Mucosa of rectum (tissue), 2 donors: ENCODE measurements at regions not wholly inside any gene's neighbourhood (a gene's known extent, or its start where the extent isn't known, plus 50 kb on each side); places are given as distances from the start of the nearest gene placed in this dataset.

Source experiments
- H3K27ac ChIP-seq, 2 donors: one replicate each; pipeline ENCODE4 v1.7.0; 2013; ENCODE audit warnings: inconsistent platforms in 2 of 2, low read depth in 2 of 2, low read length in 2 of 2
- H3K27me3 ChIP-seq, 2 donors: one replicate each; pipeline ENCODE4 v1.7.0; 2013; ENCODE audit warnings: low read length in 2 of 2; ENCODE audit not compliant: control insufficient read depth in 2 of 2, insufficient read depth in 2 of 2
- H3K36me3 ChIP-seq, 2 donors: one replicate each; pipeline ENCODE4 v1.7.0; 2013; ENCODE audit warnings: low read length in 2 of 2; ENCODE audit not compliant: control insufficient read depth in 2 of 2, insufficient read depth in 2 of 2
- H3K4me1 ChIP-seq, 2 donors: one replicate each; pipeline ENCODE4 v1.7.0; 2013; ENCODE audit warnings: low read length in 2 of 2, mild to moderate bottlenecking in 1 of 2; ENCODE audit not compliant: control insufficient read depth in 2 of 2, insufficient read depth in 2 of 2
- H3K4me3 ChIP-seq, 2 donors: one replicate each; pipeline ENCODE4 v1.7.0; 2013; ENCODE audit warnings: low read length in 2 of 2
- H3K9ac ChIP-seq, 2 donors: one replicate each; pipeline ENCODE4 v1.7.0; 2013; ENCODE audit warnings: low read length in 2 of 2, low read depth in 1 of 2, mild to moderate bottlenecking in 1 of 2
- H3K9me3 ChIP-seq, 2 donors: one replicate each; pipeline ENCODE4 v1.7.0; 2013; ENCODE audit warnings: low read length in 2 of 2; ENCODE audit not compliant: control insufficient read depth in 2 of 2
- donor health status: healthy.
- donor health status: Normal muscosa, but diverticular disease.

- H3K4me3 ChIP-seq, result no peak overlapping the region
- H3K27me3 ChIP-seq, result no peaks in the 10 kb centered on the region
- H3K36me3 ChIP-seq, result no peaks in the 10 kb centered on the region
- no peaks in the 10 kb centered on the region for H3K4me1 ChIP-seq
- no peak overlapping the region for H3K9ac ChIP-seq
- H3K27ac ChIP-seq, result no peak overlapping the region
- H3K9me3 ChIP-seq, result no peaks in the 10 kb centered on the region
Measured at GRCh38 chr7:95718577-95719410, 53.6 kb upstream of the DYNC1I1 start.

- H3K9ac ChIP-seq, result no peak overlapping the region
- H3K27ac ChIP-seq, result no peak overlapping the region
- no peaks in the 10 kb centered on the region for H3K27me3 ChIP-seq
- no peaks in the 10 kb centered on the region for H3K36me3 ChIP-seq
- H3K4me1 ChIP-seq, result no peaks in the 10 kb centered on the region
- no peaks in the 10 kb centered on the region for H3K9me3 ChIP-seq
- no peak overlapping the region for H3K4me3 ChIP-seq
Measured at GRCh38 chr7:95716357-95717122, 55.8 kb upstream of the DYNC1I1 start.

- H3K9me3 ChIP-seq, result no peaks in the 10 kb centered on the region
- no peak overlapping the region for H3K4me3 ChIP-seq
- no peaks in the 10 kb centered on the region for H3K27me3 ChIP-seq
- H3K4me1 ChIP-seq, result no peaks in the 10 kb centered on the region
- no peak overlapping the region for H3K9ac ChIP-seq
- no peak overlapping the region for H3K27ac ChIP-seq
- H3K36me3 ChIP-seq, result no peaks in the 10 kb centered on the region
Measured at GRCh38 chr7:95715274-95715673, 57.1 kb upstream of the DYNC1I1 start.

- Histone ChIP-seq H3K9ac (no peak overlapping the region), H3K4me3 (no peak overlapping the region), H3K9me3 (no peaks in the 10 kb centered on the region), H3K27me3 (no peaks in the 10 kb centered on the region), H3K36me3 (no peaks in the 10 kb centered on the region), H3K4me1 (no peaks in the 10 kb centered on the region), H3K27ac (no peak overlapping the region)
Measured at GRCh38 chr7:95710711-95711110, 61.6 kb upstream of the DYNC1I1 start.

- Histone ChIP-seq H3K4me3 (no peak overlapping the region), H3K36me3 (no peaks in the 10 kb centered on the region), H3K9ac (no peak overlapping the region), H3K9me3 (no peaks in the 10 kb centered on the region), H3K27ac (no peak overlapping the region), H3K4me1 (no peaks in the 10 kb centered on the region), H3K27me3 (peaks cover 0 to 3% of the 10 kb centered on the region in 2 donors)
Measured at GRCh38 chr7:95700917-95701316, 71.4 kb upstream of the DYNC1I1 start.

- Histone ChIP-seq H3K4me1 (no peaks in the 10 kb centered on the region), H3K36me3 (no peaks in the 10 kb centered on the region), H3K9ac (no peak overlapping the region), H3K4me3 (no peak overlapping the region), H3K27ac (no peak overlapping the region), H3K27me3 (peaks cover 0 to 8% of the 10 kb centered on the region in 2 donors), H3K9me3 (no peaks in the 10 kb centered on the region)
Measured at GRCh38 chr7:95694334-95694733, 78.0 kb upstream of the DYNC1I1 start.

- no peak overlapping the region for H3K27ac ChIP-seq
- H3K36me3 ChIP-seq, result no peaks in the 10 kb centered on the region
- no peak overlapping the region for H3K9ac ChIP-seq
- no peaks in the 10 kb centered on the region for H3K9me3 ChIP-seq
- H3K27me3 ChIP-seq, result peaks cover 0 to 8% of the 10 kb centered on the region in 2 donors
- no peaks in the 10 kb centered on the region for H3K4me1 ChIP-seq
- H3K4me3 ChIP-seq, result no peak overlapping the region
Measured at GRCh38 chr7:95693551-95694333, 78.6 kb upstream of the DYNC1I1 start.

GRCh38 chr7:95691464-95691863 is 80.9 kb upstream of the DYNC1I1 start:
- no peaks in the 10 kb centered on the region for H3K36me3 ChIP-seq
- peaks cover 0 to 5% of the 10 kb centered on the region in 2 donors for H3K27me3 ChIP-seq
- no peaks in the 10 kb centered on the region for H3K9me3 ChIP-seq
- no peaks in the 10 kb centered on the region for H3K4me1 ChIP-seq
- no peak overlapping the region for H3K27ac ChIP-seq
- no peak overlapping the region for H3K9ac ChIP-seq
- no peak overlapping the region for H3K4me3 ChIP-seq

GRCh38 chr7:95690367-95690947 is 81.9 kb upstream of the DYNC1I1 start:
- Histone ChIP-seq H3K9ac (no peak overlapping the region), H3K4me1 (no peaks in the 10 kb centered on the region), H3K4me3 (no peak overlapping the region), H3K36me3 (no peaks in the 10 kb centered on the region), H3K9me3 (no peaks in the 10 kb centered on the region), H3K27ac (no peak overlapping the region), H3K27me3 (peaks cover 0 to 5% of the 10 kb centered on the region in 2 donors)
